Body of pancreas (tissue), 4 donors: ENCODE measurements at regions not wholly inside any gene's neighbourhood (a gene's known extent, or its start where the extent isn't known, plus 50 kb on each side); places are given as distances from the start of the nearest gene placed in this dataset.

Experiments used
- POLR2A ChIP-seq, 3 donors: fragments of 450-650 bp; IDR thresholded peaks; one replicate each; pipeline ENCODE4 v1.6.1; 2016; ENCODE audit warnings: antibody characterized with exemption in 3 of 3, mild to moderate bottlenecking in 2 of 3
- TF ChIP-seq, protein P1 (sequence below), 7 experiments: fragments of 450-650 bp in 4 of 7; fragments of 200-600 bp in 3 of 7; sonication (generic) in 3 of 7; IDR thresholded peaks; one replicate each; pipeline ENCODE4 v1.5.1; 2016 to 2019; ENCODE audit warnings: antibody characterized with exemption in 7 of 7

DNA sequence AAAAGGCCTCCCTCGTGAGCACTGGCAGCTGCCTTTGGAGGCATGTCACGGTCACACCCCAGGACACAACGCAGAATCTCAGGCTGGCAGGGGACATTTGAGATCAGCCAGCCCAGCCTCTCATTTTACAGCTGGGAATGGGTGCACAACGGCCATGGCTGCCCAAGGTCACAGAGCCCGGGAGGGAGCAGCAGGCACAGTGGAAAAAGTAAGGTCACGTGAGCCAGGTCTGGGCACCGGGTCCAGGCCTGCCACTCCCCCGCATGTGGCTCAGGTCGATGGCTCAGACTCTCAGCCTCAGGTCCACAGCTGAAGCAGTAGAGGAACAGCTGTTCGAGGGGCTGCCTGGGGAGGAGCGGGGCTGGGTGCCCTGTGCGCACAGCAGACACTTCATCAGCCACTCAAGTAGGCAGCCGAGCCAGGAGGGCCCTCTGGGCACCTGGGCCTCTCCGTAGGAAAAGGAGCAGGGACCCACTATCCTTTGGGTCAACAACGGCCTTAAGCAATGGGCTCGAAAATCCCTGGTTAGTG lies 260.6 kb downstream of the GOLGA6L6 start:
- no peak for TF ChIP-seq POLR2A (IDR thresholded peaks at IDR 0.05)
- TF ChIP-seq, protein P1, sequence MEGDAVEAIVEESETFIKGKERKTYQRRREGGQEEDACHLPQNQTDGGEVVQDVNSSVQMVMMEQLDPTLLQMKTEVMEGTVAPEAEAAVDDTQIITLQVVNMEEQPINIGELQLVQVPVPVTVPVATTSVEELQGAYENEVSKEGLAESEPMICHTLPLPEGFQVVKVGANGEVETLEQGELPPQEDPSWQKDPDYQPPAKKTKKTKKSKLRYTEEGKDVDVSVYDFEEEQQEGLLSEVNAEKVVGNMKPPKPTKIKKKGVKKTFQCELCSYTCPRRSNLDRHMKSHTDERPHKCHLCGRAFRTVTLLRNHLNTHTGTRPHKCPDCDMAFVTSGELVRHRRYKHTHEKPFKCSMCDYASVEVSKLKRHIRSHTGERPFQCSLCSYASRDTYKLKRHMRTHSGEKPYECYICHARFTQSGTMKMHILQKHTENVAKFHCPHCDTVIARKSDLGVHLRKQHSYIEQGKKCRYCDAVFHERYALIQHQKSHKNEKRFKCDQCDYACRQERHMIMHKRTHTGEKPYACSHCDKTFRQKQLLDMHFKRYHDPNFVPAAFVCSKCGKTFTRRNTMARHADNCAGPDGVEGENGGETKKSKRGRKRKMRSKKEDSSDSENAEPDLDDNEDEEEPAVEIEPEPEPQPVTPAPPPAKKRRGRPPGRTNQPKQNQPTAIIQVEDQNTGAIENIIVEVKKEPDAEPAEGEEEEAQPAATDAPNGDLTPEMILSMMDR (IDR thresholded peaks at IDR 0.05) = no peak
